Mesenchymal stem cell (in vitro differentiated cells and primary cell): ENCODE measurements at regions not wholly inside any gene's neighbourhood (a gene's known extent, or its start where the extent isn't known, plus 50 kb on each side); places are given as distances from the start of the nearest gene placed in this dataset.

Source experiments
- DNase-seq: peaks from one replicate; pipeline ENCODE4 v3.0.0-alpha.2; 2013
- H2AFZ ChIP-seq: one replicate; pipeline ENCODE4 v1.6.1; 2013; ENCODE audit warnings: low read depth, mild to moderate bottlenecking, control low read depth, inconsistent platforms, low read length, moderate library complexity
- H2AK5ac ChIP-seq: 2 replicates; pipeline ENCODE4 v1.6.1; 2013; ENCODE audit warnings: low read length, moderate library complexity, mild to moderate bottlenecking, inconsistent platforms; ENCODE audit not compliant: severe bottlenecking
- H2BK120ac ChIP-seq: one replicate; pipeline ENCODE4 v1.6.1; 2013; ENCODE audit warnings: low read depth, mild to moderate bottlenecking, inconsistent platforms, low read length, moderate library complexity
- H2BK12ac ChIP-seq, 2 experiments: one replicate each; pipeline ENCODE4 v1.6.1; 2013; ENCODE audit warnings: inconsistent platforms in 2 of 2, low read length in 2 of 2, mild to moderate bottlenecking in 2 of 2, moderate library complexity in 2 of 2, control low read depth in 1 of 2
- H2BK15ac ChIP-seq: one replicate; pipeline ENCODE4 v1.6.1; 2013; ENCODE audit warnings: mild to moderate bottlenecking, low read depth, inconsistent platforms; ENCODE audit not compliant: poor library complexity, severe bottlenecking
- H2BK5ac ChIP-seq: 2 replicates; pipeline ENCODE4 v1.6.1; 2013; ENCODE audit warnings: low read depth, mild to moderate bottlenecking, low read length, control low read depth, inconsistent platforms; ENCODE audit not compliant: poor library complexity, severe bottlenecking
- H3K14ac ChIP-seq, 2 experiments: one replicate each; pipeline ENCODE4 v1.6.1; 2013; ENCODE audit warnings: inconsistent platforms in 2 of 2, low read length in 2 of 2, control low read depth in 1 of 2, mild to moderate bottlenecking in 1 of 2, moderate library complexity in 1 of 2
- H3K18ac ChIP-seq, 2 experiments: one replicate each; pipeline ENCODE4 v1.6.1; 2013; ENCODE audit warnings: inconsistent platforms in 2 of 2, low read length in 2 of 2, control low read depth in 1 of 2, low read depth in 1 of 2, mild to moderate bottlenecking in 1 of 2
- H3K23ac ChIP-seq, 2 experiments: one replicate each; pipeline ENCODE4 v1.6.1; 2013; ENCODE audit warnings: inconsistent platforms in 2 of 2, low read length in 2 of 2, mild to moderate bottlenecking in 2 of 2, moderate library complexity in 2 of 2, control low read depth in 1 of 2
- H3K27ac ChIP-seq: 2 replicates; pipeline ENCODE4 v1.5.1; 2013; ENCODE audit warnings: mild to moderate bottlenecking, moderate library complexity, low read length, control low read depth, inconsistent platforms; ENCODE audit not compliant: poor library complexity, severe bottlenecking
- H3K27me3 ChIP-seq, 2 experiments: 2 replicates each; pipeline versions ENCODE4 v1.6.1 to v1.7.0; 2013; ENCODE audit warnings: low read length in 2 of 2, mild to moderate bottlenecking in 2 of 2, moderate library complexity in 2 of 2, control low read depth in 1 of 2, inconsistent platforms in 1 of 2; ENCODE audit not compliant: control insufficient read depth in 1 of 2, insufficient read depth in 1 of 2
- H3K36me3 ChIP-seq, 2 experiments: 2 replicates each; pipeline versions ENCODE4 v1.6.1 to v1.7.0; 2013; ENCODE audit warnings: low read length in 2 of 2, control low read depth in 1 of 2, inconsistent platforms in 1 of 2, low read depth in 1 of 2, mild to moderate bottlenecking in 1 of 2; ENCODE audit not compliant: insufficient read depth in 2 of 2, control insufficient read depth in 1 of 2
- H3K4ac ChIP-seq, 2 experiments: one replicate each; pipeline ENCODE4 v1.6.1; 2013; ENCODE audit warnings: inconsistent platforms in 2 of 2, low read length in 2 of 2, mild to moderate bottlenecking in 2 of 2, moderate library complexity in 2 of 2, control low read depth in 1 of 2, low read depth in 1 of 2
- H3K4me1 ChIP-seq: 2 replicates; pipeline ENCODE4 v1.6.1; 2013; ENCODE audit warnings: low read depth, low read length, control low read depth; ENCODE audit not compliant: control insufficient read depth, insufficient read depth
- H3K4me2 ChIP-seq: 2 replicates; pipeline ENCODE4 v1.6.1; 2013; ENCODE audit warnings: low read length, mild to moderate bottlenecking, inconsistent platforms; ENCODE audit not compliant: poor library complexity, severe bottlenecking
- H3K4me3 ChIP-seq, 2 experiments: 2 replicates each; pipeline versions ENCODE4 v1.5.1 to v1.7.0; 2013; ENCODE audit warnings: low read length in 2 of 2, mild to moderate bottlenecking in 2 of 2, control low read depth in 1 of 2, low read depth in 1 of 2; ENCODE audit not compliant: insufficient read depth in 1 of 2
- H3K79me1 ChIP-seq: replicated peaks from 2 replicates; pipeline ENCODE4 v1.6.1; 2013; ENCODE audit warnings: mild to moderate bottlenecking, control low read depth, low read length, inconsistent platforms; ENCODE audit not compliant: poor library complexity, severe bottlenecking
- H3K9ac ChIP-seq: 2 replicates; pipeline ENCODE4 v1.7.0; 2013; ENCODE audit warnings: mild to moderate bottlenecking, low read length, moderate library complexity
- H3K9me3 ChIP-seq: 2 replicates; pipeline ENCODE4 v1.7.0; 2013; ENCODE audit warnings: mild to moderate bottlenecking, low read length; ENCODE audit not compliant: control insufficient read depth
- H4K8ac ChIP-seq: one replicate; pipeline ENCODE4 v1.6.1; 2013; ENCODE audit warnings: inconsistent platforms, mild to moderate bottlenecking, low read length, moderate library complexity
- H4K91ac ChIP-seq: one replicate; pipeline ENCODE4 v1.6.1; 2013; ENCODE audit warnings: mild to moderate bottlenecking, low read length, inconsistent platforms
- WGBS: methylation state at CpG from one replicate; pipeline ENCODE4 v1.1.7; 2013; ENCODE audit warnings: mixed read lengths; 5-methylcytosine and 5-hydroxymethylcytosine counted together

DNA sequence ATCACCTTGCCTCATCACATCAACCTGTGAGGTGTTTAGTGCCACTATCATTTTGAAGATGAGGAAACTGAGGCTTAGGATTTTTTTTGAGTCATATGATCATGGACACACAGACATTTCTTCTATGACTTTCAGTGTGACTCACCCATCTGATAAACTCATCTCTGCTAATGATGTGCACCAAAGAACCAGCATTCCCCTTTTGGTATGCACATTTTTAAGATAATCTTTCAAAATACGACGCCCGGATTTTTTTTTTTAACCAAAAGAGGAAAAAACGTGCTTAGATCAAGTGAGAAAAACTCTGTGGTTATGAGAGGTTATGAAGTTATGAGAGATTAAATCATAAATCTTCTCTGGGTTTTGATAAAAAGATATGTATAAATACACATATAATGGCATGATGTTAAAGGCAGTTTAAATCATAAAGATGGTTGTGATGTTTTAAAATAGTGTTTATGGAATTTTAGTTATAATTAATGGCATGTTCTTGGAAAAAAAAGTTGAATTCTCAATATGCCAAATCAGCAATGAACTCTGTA is 948.1 kb downstream of the TMTC2 start:
- Histone ChIP-seq H3K23ac (no peak overlapping the region), H3K14ac (no peak overlapping the region), H3K4me1 (no peaks in the 10 kb centered on the region), H3K4ac (no peak overlapping the region), H3K27ac (no peak overlapping the region), H3K4me2 (no peak overlapping the region), H3K79me1 (no peaks in the 10 kb centered on the region), H3K9me3 (no peaks in the 10 kb centered on the region), H2BK5ac (no peak overlapping the region), H3K18ac (no peak overlapping the region), H3K36me3 (no peaks in the 10 kb centered on the region), H2AK5ac (no peak overlapping the region), H2BK120ac (no peak overlapping the region), H3K27me3 (no peaks in the 10 kb centered on the region), H2AFZ (no peak overlapping the region), H4K8ac (no peak overlapping the region), H2BK15ac (no peak overlapping the region), H4K91ac (no peak overlapping the region), H2BK12ac (no peak overlapping the region), H3K9ac (no peak overlapping the region), H3K4me3 (no peak overlapping the region)
- 77% methylated on average over 4 of the region's 4 CpGs for WGBS
- no peak for DNase-seq

- no peak overlapping the region for H4K91ac ChIP-seq
- no peak overlapping the region for H3K4me2 ChIP-seq
- H2BK12ac ChIP-seq = no peak overlapping the region
- no peaks in the 10 kb centered on the region for H3K4me1 ChIP-seq
- no peaks in the 10 kb centered on the region for H3K27me3 ChIP-seq
- no peak overlapping the region for H3K18ac ChIP-seq
- H3K9me3 ChIP-seq = no peaks in the 10 kb centered on the region
- no CpG with 5 or more reads among the region's 1 CpG for WGBS
- no peak overlapping the region for H3K4me3 ChIP-seq
- no peak overlapping the region for H2AK5ac ChIP-seq
- H2AFZ ChIP-seq = no peak overlapping the region
- no peaks in the 10 kb centered on the region for H3K36me3 ChIP-seq
- H3K4ac ChIP-seq = no peak overlapping the region
- H3K27ac ChIP-seq = no peak overlapping the region
- DNase-seq = no peak
- no peak overlapping the region for H3K14ac ChIP-seq
- H2BK120ac ChIP-seq = no peak overlapping the region
- H2BK15ac ChIP-seq = no peak overlapping the region
- no peak overlapping the region for H4K8ac ChIP-seq
- H3K9ac ChIP-seq = no peak overlapping the region
- H2BK5ac ChIP-seq = no peak overlapping the region
- no peaks in the 10 kb centered on the region for H3K79me1 ChIP-seq
- H3K23ac ChIP-seq = no peak overlapping the region
Measured at GRCh38 chr12:83630526-83630925, 943.8 kb downstream of the TMTC2 start.

- Histone ChIP-seq H4K91ac (no peak overlapping the region), H3K4me2 (no peak overlapping the region), H2BK12ac (no peak overlapping the region), H3K4me3 (no peak overlapping the region), H2BK15ac (no peak overlapping the region), H3K18ac (no peak overlapping the region), H3K27me3 (no peaks in the 10 kb centered on the region), H4K8ac (no peak overlapping the region), H3K4me1 (no peaks in the 10 kb centered on the region), H3K14ac (no peak overlapping the region), H2BK120ac (no peak overlapping the region), H3K79me1 (no peaks in the 10 kb centered on the region), H3K36me3 (no peaks in the 10 kb centered on the region), H3K9me3 (no peaks in the 10 kb centered on the region), H3K27ac (no peak overlapping the region), H2AK5ac (no peak overlapping the region), H2AFZ (no peak overlapping the region), H2BK5ac (no peak overlapping the region), H3K4ac (no peak overlapping the region), H3K9ac (no peak overlapping the region), H3K23ac (no peak overlapping the region)
- DNase-seq = no peak
- WGBS = 69% methylated on average over 3 of the region's 3 CpGs
Measured at GRCh38 chr12:83629931-83630330, 943.2 kb downstream of the TMTC2 start.

- no peak overlapping the region for H3K14ac ChIP-seq
- no peaks in the 10 kb centered on the region for H3K27me3 ChIP-seq
- no peak overlapping the region for H3K4me3 ChIP-seq
- no peak overlapping the region for H4K91ac ChIP-seq
- no peak overlapping the region for H3K4me2 ChIP-seq
- no peak overlapping the region for H3K18ac ChIP-seq
- no peak overlapping the region for H2AFZ ChIP-seq
- DNase-seq = no peak
- no peak overlapping the region for H2AK5ac ChIP-seq
- H2BK120ac ChIP-seq = no peak overlapping the region
- no peak overlapping the region for H2BK15ac ChIP-seq
- no peaks in the 10 kb centered on the region for H3K79me1 ChIP-seq
- no peak overlapping the region for H3K9ac ChIP-seq
- no CpG with 5 or more reads among the region's 1 CpG for WGBS
- no peaks in the 10 kb centered on the region for H3K4me1 ChIP-seq
- H3K9me3 ChIP-seq = no peaks in the 10 kb centered on the region
- H3K36me3 ChIP-seq = no peaks in the 10 kb centered on the region
- H3K23ac ChIP-seq = no peak overlapping the region
- no peak overlapping the region for H4K8ac ChIP-seq
- no peak overlapping the region for H2BK12ac ChIP-seq
- no peak overlapping the region for H3K27ac ChIP-seq
- no peak overlapping the region for H3K4ac ChIP-seq
- no peak overlapping the region for H2BK5ac ChIP-seq
Measured at GRCh38 chr12:83622205-83622604, 935.5 kb downstream of the TMTC2 start.
